CD4-positive, alpha-beta T cell treated with Interleukin-4 for 1 hour (primary cell): ENCODE measurements at regions not wholly inside any gene's neighbourhood (a gene's known extent, or its start where the extent isn't known, plus 50 kb on each side); places are given as distances from the start of the nearest gene placed in this dataset.
A peak's percentile ranks its signal among the peaks of the same experiment; 100 is the strongest.

ENCODE experiments used
- DNase-seq, 2 donors: peaks; one replicate each; pipeline ENCODE4 v3.0.0-alpha.2; 2020 to 2022

- no peak for DNase-seq
Measured at GRCh38 chr3:152156880-152157279, 111.8 kb upstream of the MBNL1 start.

- DNase-seq: no peak
Measured at GRCh38 chr3:152157337-152157736, 111.4 kb upstream of the MBNL1 start.

DNA sequence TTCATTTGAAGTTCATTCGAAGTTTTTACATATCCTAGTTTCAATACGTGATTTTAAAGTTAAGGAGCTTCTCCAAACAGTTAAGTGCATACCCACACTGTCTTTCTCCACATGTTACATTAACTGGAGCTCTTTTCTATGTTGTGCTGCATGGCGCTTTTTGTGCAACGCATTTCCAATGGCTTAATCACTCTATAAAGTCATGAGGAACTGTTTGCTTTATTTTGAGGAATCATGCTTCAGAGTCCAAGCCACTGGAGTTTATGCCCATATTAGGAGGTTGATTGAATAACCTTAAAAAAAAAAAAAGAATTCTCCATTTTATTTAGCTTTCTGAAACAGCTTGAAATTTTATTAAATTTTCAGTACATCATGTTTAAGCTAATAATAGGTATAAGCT, 109.4 kb upstream of the MBNL1 start:
- no peak for DNase-seq

- no peak for DNase-seq
Measured at GRCh38 chr3:152160350-152161011, 108.2 kb upstream of the MBNL1 start.

DNA sequence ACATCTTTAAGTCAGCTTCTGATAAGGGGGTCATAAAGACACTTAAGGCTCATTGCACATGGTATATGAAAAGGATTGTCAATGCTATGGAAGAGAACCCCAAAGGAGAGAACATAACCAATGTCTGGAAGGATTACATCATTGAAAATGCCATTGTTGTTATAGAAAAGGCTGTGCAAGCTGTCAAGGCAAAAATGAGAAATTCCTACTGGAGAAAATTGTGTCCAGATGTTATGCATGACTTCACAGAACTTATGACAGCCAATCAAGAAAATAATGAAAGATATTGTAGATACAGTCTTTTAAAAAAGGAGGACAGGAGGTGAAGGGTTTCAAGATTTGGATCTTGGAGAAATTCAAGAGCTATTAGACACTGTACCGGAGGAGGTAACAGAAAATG, 96.3 kb upstream of the MBNL1 start:
- no peak for DNase-seq

DNA sequence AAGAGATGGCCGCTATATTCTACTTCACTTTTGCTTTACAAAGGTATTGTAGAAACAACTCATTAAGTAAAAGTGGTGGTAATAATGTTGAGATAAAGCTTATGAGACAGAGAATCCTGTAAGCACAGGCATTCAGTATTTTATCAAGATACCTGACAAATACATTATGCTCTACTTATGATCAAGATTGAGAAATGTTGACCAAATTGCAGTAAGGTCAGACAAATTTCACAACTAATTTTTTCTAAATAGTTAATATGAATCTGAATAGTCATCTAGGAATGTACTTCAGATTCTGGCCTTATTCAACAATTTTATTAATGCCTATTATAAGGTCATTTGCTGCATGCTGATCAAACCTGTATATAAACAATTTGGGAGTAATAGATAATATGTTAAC, 95.1 kb upstream of the MBNL1 start:
- no peak for DNase-seq

DNA sequence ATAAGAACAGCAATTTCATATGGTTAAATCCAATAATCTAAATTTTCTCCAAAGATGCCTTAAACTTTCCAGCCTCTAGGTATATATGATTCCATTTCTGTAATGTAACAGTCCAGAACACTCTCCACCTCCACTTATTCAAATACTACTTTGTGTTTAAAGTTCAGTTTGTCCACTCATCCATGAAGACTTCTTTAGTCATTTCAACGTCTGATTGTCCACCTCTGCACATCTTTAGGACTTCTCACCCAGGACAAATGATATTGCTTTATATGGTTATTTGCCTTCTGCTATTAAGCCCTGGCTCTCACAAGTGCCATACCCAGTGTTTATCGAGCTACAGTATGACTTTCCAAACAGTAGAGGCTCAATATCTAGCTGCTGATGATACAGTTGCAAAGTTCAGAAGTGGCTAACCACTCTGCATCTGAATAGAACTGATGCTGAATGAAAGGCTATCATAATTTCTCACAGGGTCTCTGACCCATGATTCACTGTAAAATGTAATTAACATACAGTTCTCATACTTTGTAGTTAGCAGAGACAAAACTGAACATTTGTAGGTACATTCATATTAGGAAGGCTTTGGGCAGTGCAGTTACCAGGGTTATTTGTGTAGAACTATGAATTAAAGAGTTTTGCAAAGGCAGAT, 93.7 kb upstream of the MBNL1 start:
- no peak for DNase-seq

DNA sequence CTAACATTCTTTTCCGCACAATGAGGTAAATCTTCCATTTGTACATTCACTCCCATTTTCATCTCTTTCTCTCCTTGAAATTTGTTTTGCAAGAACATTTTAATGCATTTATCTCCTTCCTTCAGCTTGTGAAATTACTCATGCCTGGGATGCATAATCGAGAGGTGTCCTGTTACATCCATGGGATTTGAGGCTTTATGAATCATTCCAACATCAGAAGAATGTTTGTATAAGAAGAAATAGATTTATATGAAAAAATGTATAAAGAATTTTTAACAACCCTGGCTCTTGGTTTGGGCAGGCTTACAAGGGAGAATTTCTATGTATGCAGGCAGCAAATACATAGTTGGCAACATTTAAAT, 93.2 kb upstream of the MBNL1 start:
- no peak for DNase-seq

GRCh38 chr3:152176241-152176640, 92.5 kb upstream of the MBNL1 start:
- no peak for DNase-seq

DNA sequence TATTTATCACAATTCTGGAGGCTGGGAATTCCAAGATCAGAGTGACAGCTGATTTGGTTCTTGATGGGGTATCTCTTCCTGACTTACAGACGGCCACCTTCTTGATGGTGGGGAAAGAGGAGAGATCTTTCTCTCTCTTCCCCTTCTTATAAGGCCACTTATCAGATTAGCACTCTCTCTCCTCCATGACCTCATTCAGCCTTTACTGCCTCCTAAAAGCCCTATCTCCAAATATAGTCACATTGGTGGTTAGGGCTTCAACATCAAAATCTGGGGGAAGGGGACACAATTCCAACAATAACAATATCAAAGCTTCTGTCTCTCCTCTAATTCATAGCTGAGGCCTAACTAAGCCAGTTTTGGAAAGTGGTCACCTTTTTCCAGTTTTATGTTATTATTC, 91.7 kb upstream of the MBNL1 start:
- DNase-seq: no peak

DNA sequence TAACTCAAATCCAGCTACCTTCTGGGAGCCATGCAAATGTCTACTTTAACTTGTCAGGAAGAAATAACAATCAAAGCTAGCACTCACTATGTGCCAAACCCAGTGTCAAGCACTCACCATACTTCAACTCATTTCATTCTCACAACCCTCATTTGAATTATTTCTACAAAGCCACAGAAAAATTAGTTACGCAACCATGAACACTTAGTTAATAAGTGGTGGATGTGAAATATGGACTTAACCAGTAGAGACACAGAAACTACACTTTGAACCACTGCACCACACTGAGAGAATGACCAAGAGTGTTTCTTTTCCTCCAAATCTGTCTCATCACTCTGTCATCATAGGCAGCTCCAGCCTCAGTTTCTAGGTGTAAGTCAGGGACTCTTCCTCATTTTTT, 91.0 kb upstream of the MBNL1 start:
- DNase-seq: no peak

- peak; percentile 65 to 70 for DNase-seq
Measured at GRCh38 chr3:152183473-152183872, 85.3 kb upstream of the MBNL1 start.

DNA sequence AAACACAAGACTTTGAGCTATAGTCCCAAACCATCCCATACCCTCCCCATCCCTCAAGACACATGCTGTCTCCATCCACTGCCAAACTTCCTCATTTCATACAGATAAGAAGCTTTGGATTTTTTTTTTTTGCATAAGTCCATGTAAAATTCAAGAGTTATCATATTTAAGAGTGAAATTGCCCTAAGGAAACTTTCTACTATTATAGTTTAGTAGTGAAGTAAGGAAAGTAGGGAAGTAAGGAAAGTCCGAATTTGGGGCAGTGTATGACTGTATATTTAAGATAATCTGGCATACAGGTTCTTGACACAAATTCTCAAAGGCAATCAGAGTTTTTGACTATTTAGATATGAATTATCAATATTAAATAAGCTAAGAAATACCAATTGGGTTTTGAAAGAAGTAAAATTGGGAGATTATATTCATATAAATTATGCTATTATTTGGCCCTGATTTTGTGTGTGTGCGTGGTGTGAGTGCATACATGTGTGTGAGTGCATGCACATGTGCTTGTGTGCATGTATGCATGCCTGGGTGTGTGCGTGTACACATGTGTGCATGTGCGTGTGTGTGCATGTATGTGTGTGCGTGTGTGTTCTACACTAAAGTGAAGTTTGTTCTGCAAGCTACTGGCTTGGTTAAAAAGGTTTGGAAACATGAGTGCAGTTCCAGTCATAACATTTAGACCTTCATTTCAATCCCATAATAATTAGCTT, 83.6 kb upstream of the MBNL1 start:
- no peak for DNase-seq

GRCh38 chr3:152185891-152186630, 82.7 kb upstream of the MBNL1 start:
- DNase-seq: no peak

- DNase-seq: no peak
Measured at GRCh38 chr3:152190636-152191183, 78.0 kb upstream of the MBNL1 start.

GRCh38 chr3:152192050-152192449, 76.7 kb upstream of the MBNL1 start:
- DNase-seq: no peak

DNA sequence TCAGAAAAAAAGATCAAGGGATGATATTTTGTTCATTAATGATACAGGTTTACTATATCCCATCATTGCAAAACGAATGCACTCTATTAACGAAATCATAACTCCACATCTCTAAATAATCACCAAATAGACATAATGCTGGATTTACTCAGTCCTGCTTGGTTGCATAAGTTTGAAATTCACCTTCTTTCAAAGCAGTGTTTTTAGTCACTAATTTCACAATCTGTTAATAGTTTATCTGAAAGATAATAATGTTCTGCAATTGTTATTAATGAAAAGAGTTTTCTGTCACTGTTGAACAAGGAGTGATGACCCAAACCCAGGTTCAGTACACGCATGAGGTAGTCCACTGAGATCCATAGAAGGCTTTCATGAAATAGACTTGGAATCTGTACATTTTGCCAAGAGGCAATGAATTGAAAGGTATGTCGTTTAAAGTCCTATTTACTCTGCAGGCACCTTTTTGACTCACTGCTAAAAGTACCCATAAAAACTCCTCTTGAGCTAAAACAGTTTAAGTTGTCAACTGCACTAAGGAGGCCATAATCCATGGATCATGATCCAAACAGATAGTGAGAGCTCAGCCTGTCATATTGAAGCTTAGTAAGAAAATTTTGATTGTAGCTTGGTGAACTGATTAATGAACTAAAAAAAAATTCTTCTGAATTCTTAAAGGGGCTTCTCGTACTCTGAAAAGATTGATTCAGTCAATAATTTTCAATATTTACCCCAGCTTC, 75.6 kb upstream of the MBNL1 start:
- no peak for DNase-seq

DNA sequence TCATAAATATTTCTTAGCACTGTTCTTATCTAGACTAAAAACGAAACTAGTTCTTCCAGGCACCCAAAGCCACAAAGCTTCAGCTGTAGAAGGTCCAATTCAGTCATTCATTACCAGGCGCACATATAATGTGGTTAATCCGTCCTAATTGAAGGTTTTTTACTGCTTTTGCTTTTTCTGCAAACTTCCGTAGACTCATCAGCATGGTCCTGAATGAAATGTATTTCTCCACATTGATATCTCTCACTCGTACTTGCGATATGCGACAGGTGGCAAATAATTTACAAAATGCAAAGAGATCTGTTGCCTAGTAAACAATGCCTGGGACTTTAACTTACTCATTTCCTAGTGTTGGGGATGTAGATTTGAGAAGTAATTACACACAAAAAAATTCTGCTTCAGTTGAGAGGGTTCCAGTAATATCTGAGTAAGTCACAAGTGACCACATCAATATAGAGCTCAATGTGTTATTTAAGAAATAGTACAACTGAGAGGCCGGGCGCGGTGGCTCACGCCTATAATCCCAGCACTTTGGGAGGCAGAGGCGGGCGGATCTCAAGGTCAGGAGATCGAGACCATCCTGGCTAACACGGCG, 75.0 kb upstream of the MBNL1 start:
- DNase-seq: peak; percentile 29 to 79

DNA sequence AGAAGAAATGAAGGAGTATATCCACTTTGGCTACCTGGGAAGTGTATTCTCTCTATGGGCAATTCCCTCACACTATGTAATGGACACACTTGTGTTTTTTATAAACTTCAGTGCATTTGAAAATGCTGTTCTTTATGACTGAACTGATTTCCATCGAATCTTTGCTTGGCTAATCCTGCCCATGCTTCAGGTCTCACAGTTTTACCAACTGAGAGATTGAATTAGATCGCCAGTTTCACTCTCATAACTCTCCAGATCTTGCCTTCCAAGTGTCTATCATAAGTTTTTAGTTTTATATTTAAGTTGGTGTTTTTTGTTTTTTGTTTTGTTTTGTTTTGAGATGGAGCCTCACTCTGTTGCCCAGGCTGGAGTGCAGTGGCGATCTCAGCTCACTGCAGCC, 73.5 kb upstream of the MBNL1 start:
- DNase-seq: no peak

- peak in 1 of 2 donors; percentile 59 for DNase-seq
Measured at GRCh38 chr3:152196782-152197181, 71.9 kb upstream of the MBNL1 start.

- DNase-seq: no peak
Measured at GRCh38 chr3:152197451-152197850, 71.3 kb upstream of the MBNL1 start.

DNA sequence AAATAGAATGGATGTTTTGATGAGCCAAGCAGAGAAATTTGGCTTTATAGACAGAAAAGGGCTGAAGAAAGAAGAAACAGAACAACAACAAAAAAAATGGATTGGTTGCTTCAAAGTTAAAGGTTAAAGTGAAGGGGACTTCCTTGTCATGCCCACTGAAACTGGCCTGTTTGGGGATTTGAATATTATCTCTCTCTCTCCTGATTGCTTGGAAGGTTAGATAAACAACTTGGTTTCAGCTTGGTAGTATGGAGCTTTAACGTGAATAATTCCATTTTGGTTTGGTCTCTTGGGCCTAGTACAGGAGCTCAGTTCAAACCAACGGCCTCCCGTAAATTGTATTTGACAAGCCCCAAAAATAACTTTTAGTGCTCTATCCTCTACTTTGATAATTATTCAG, 70.8 kb upstream of the MBNL1 start:
- peak in 1 of 2 donors; percentile 70 for DNase-seq
